Esophagus squamous epithelium (tissue), 4 donors: ENCODE measurements at regions not wholly inside any gene's neighbourhood (a gene's known extent, or its start where the extent isn't known, plus 50 kb on each side); places are given as distances from the start of the nearest gene placed in this dataset.

ENCODE experiments used
- CTCF ChIP-seq, 6 experiments: fragments of 450-650 bp in 4 of 6; fragments of 200-600 bp in 2 of 6; sonication (generic) in 2 of 6; IDR thresholded peaks; one replicate each; pipeline ENCODE4 v1.5.1; 2016 to 2019; ENCODE audit warnings: antibody characterized with exemption in 6 of 6, mild to moderate bottlenecking in 4 of 6, moderate library complexity in 4 of 6
- POLR2A ChIP-seq, 4 donors: fragments of 450-650 bp; IDR thresholded peaks; one replicate each; pipeline ENCODE4 v1.6.1; 2017; ENCODE audit warnings: antibody characterized with exemption in 4 of 4, mild to moderate bottlenecking in 4 of 4, moderate library complexity in 3 of 4

DNA sequence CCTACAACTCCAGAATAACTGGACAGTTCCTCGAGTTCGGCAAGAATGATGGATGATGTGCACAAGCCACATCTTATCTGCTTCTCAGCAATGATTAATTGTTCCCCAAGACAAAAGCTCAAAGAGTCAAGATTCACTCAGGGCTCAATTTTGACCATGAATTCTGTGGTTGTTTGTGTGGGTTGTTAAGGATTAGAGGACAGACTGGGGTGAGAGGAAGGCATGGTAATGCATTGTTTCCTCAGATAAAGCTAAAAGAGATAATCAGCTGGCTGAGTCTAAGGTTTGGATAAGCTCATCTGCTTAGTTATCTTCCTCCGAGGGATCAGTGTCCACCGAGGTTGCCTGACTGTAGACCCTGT is 161.0 kb downstream of the CPEB2 start:
- TF ChIP-seq CTCF (IDR thresholded peaks at IDR 0.05) (no peak), POLR2A (IDR thresholded peaks at IDR 0.05) (no peak)
